ENCODE measurements at regions not wholly inside any gene's neighbourhood (a gene's known extent, or its start where the extent isn't known, plus 50 kb on each side); places are given as distances from the start of the nearest gene placed in this dataset.

GRCh38 chr7:56291-56913 lies 136.0 kb upstream of the FAM20C start:
- Histone ChIP-seq H3K36me3 (replicated peaks) (no peaks in the 10 kb centered on the region), H3K27ac (no peak overlapping the region), H3K4me3 (ENCODE audit: low read depth, low read length) (no peak overlapping the region), H3K27me3 (replicated peaks) (no peaks in the 10 kb centered on the region)
- TF ChIP-seq CTCF (IDR thresholded peaks at IDR 0.05; ENCODE audit: low read depth, low read length, missing control alignments): no peak
- in situ Hi-C loops (cut with HindIII; ENCODE audit: low pct_ligation_motif_present, low sequenced_read_pairs): no loop called here
- no peak for DNase-seq

GRCh38 chr7:57071-57470 lies 135.3 kb upstream of the FAM20C start:
- H3K36me3 ChIP-seq (replicated peaks): no peaks in the 10 kb centered on the region
- no peak for DNase-seq
- H3K27me3 ChIP-seq (replicated peaks): no peaks in the 10 kb centered on the region
- TF ChIP-seq CTCF (IDR thresholded peaks at IDR 0.05; ENCODE audit: low read depth, low read length, missing control alignments): no peak
- in situ Hi-C loops (cut with HindIII; ENCODE audit: low pct_ligation_motif_present, low sequenced_read_pairs): no loop called here
- no peak overlapping the region for H3K27ac ChIP-seq
- no peak overlapping the region for H3K4me3 ChIP-seq (ENCODE audit: low read depth, low read length)

- Histone ChIP-seq H3K4me3 (ENCODE audit: low read depth, low read length) (no peak overlapping the region), H3K27me3 (replicated peaks) (no peaks in the 10 kb centered on the region), H3K27ac (no peak overlapping the region), H3K36me3 (replicated peaks) (no peaks in the 10 kb centered on the region)
- in situ Hi-C loops (cut with HindIII; ENCODE audit: low pct_ligation_motif_present, low sequenced_read_pairs): no loop called here
- TF ChIP-seq CTCF (IDR thresholded peaks at IDR 0.05; ENCODE audit: low read depth, low read length, missing control alignments): no peak
- DNase-seq: no peak
These were observed 134.7 kb upstream of the FAM20C start for GRCh38 chr7:57482-58255.

GRCh38 chr7:58316-58715 lies 134.1 kb upstream of the FAM20C start:
- Histone ChIP-seq H3K4me3 (ENCODE audit: low read depth, low read length) (no peak overlapping the region), H3K27me3 (replicated peaks) (no peaks in the 10 kb centered on the region), H3K27ac (no peak overlapping the region), H3K36me3 (replicated peaks) (no peaks in the 10 kb centered on the region)
- in situ Hi-C loops (cut with HindIII; ENCODE audit: low pct_ligation_motif_present, low sequenced_read_pairs): no loop called here
- no peak for DNase-seq
- no peak for TF ChIP-seq CTCF (IDR thresholded peaks at IDR 0.05; ENCODE audit: low read depth, low read length, missing control alignments)

GRCh38 chr7:59079-60016 lies 133.0 kb upstream of the FAM20C start:
- in situ Hi-C loops (cut with HindIII; ENCODE audit: low pct_ligation_motif_present, low sequenced_read_pairs): no loop called here
- TF ChIP-seq CTCF (IDR thresholded peaks at IDR 0.05; ENCODE audit: low read depth, low read length, missing control alignments): no peak
- H3K27ac ChIP-seq: no peak overlapping the region

More at GRCh38 chr7:59079-60016, 133.0 kb upstream of the FAM20C start:
- Histone ChIP-seq H3K36me3 (replicated peaks) (no peaks in the 10 kb centered on the region), H3K4me3 (ENCODE audit: low read depth, low read length) (no peak overlapping the region), H3K27me3 (replicated peaks) (no peaks in the 10 kb centered on the region)
- no peak for DNase-seq
